Renal pelvis (tissue), 1 donor: ENCODE measurements at regions not wholly inside any gene's neighbourhood (a gene's known extent, or its start where the extent isn't known, plus 50 kb on each side); places are given as distances from the start of the nearest gene placed in this dataset.

ENCODE experiments used
- DNase-seq: peaks from one replicate; pipeline ENCODE4 v3.0.0-alpha.2; 2013

GRCh38 chr11:37026741-37027140, 428.7 kb upstream of the RAG2 start:
- DNase-seq, result no peak

- no peak for DNase-seq
Observed at GRCh38 chr11:37026326-37026725, 428.3 kb upstream of the RAG2 start.

GRCh38 chr11:37006563-37006962, 408.5 kb upstream of the RAG2 start:
- no peak for DNase-seq

GRCh38 chr11:37002831-37003230, 404.8 kb upstream of the RAG2 start:
- no peak for DNase-seq

- no peak for DNase-seq
Observed at GRCh38 chr11:36997656-36998055, 399.6 kb upstream of the RAG2 start.

- no peak for DNase-seq
Observed at GRCh38 chr11:36996795-36997194, 398.8 kb upstream of the RAG2 start.

- no peak for DNase-seq
Observed at GRCh38 chr11:36994208-36994607, 396.2 kb upstream of the RAG2 start.

GRCh38 chr11:36988556-36988955, 390.5 kb upstream of the RAG2 start:
- no peak for DNase-seq

- DNase-seq, result no peak
Observed at GRCh38 chr11:36985562-36985961, 387.5 kb upstream of the RAG2 start.

- no peak for DNase-seq
Observed at GRCh38 chr11:36976741-36977140, 378.7 kb upstream of the RAG2 start.

- DNase-seq, result no peak
Observed at GRCh38 chr11:36974771-36975170, 376.7 kb upstream of the RAG2 start.

- peak; percentile 31 for DNase-seq
Observed at GRCh38 chr11:36953976-36954375, 355.9 kb upstream of the RAG2 start.

- DNase-seq, result no peak
Observed at GRCh38 chr11:36948460-36949127, 350.6 kb upstream of the RAG2 start.

GRCh38 chr11:36945384-36945783, 347.3 kb upstream of the RAG2 start:
- DNase-seq, result no peak

GRCh38 chr11:36933481-36933880, 335.4 kb upstream of the RAG2 start:
- no peak for DNase-seq

- no peak for DNase-seq
Observed at GRCh38 chr11:36931139-36931538, 333.1 kb upstream of the RAG2 start.

GRCh38 chr11:36930256-36930655, 332.2 kb upstream of the RAG2 start:
- no peak for DNase-seq

GRCh38 chr11:36929401-36929800, 331.4 kb upstream of the RAG2 start:
- DNase-seq, result no peak

GRCh38 chr11:36928621-36929020, 330.6 kb upstream of the RAG2 start:
- no peak for DNase-seq

- DNase-seq, result no peak
Observed at GRCh38 chr11:36899800-36900199, 301.8 kb upstream of the RAG2 start.

GRCh38 chr11:36890841-36891240, 292.8 kb upstream of the RAG2 start:
- no peak for DNase-seq

- no peak for DNase-seq
Observed at GRCh38 chr11:36890121-36890679, 292.2 kb upstream of the RAG2 start.

GRCh38 chr11:36885154-36885553, 287.1 kb upstream of the RAG2 start:
- DNase-seq, result no peak

GRCh38 chr11:36878737-36879136, 280.7 kb upstream of the RAG2 start:
- DNase-seq, result no peak
